T-helper 1 cell treated with Interleukin-12 subunit alpha and Interleukin-12 subunit beta and Interleukin-4 antibody, amounts not matched to agents 30 μg/mL and 1 μg/mL, for 36 hours (primary cell): ENCODE measurements at regions not wholly inside any gene's neighbourhood (a gene's known extent, or its start where the extent isn't known, plus 50 kb on each side); places are given as distances from the start of the nearest gene placed in this dataset.
"Not testable (repeated sequence)": the region's sequence is repeated elsewhere in the genome, so short reads cannot be mapped to it uniquely, and the experiment has no call there.

Source experiments
- H3K27ac Mint-ChIP-seq: one replicate; pipeline ENCODE4 v1.8.0; 2021; ENCODE audit warnings: mild to moderate bottlenecking, mixed read lengths
- H3K27me3 Mint-ChIP-seq: one replicate; pipeline ENCODE4 v1.8.0; 2021; ENCODE audit warnings: low read depth, mixed read lengths
- H3K36me3 Mint-ChIP-seq: one replicate; pipeline ENCODE4 v1.8.0; 2021; ENCODE audit warnings: low read depth, mixed read lengths
- H3K4me1 Mint-ChIP-seq: one replicate; pipeline ENCODE4 v1.8.0; 2021; ENCODE audit warnings: low read depth, mixed read lengths
- H3K4me3 Mint-ChIP-seq: one replicate; pipeline ENCODE4 v1.8.0; 2021; ENCODE audit warnings: mild to moderate bottlenecking, moderate library complexity, mixed read lengths
- H3K9me3 Mint-ChIP-seq: one replicate; pipeline ENCODE4 v1.8.0; 2021; ENCODE audit warnings: mixed read lengths

- Mint-ChIP-seq H3K4me1 (peaks cover 63% of the 10 kb centered on the region), H3K27ac (peak overlapping the region; percentile 94), H3K27me3 (no peaks in the 10 kb centered on the region), H3K36me3 (peaks cover 20% of the 10 kb centered on the region), H3K9me3 (peaks cover 15% of the 10 kb centered on the region), H3K4me3 (peak overlapping the region; percentile 81)
These were observed 298.2 kb upstream of the SATB1 start for GRCh38 chr3:18723206-18723810.

- H3K27me3 Mint-ChIP-seq: no peaks in the 10 kb centered on the region
- peaks cover 21% of the 10 kb centered on the region for H3K36me3 Mint-ChIP-seq
- peaks cover 64% of the 10 kb centered on the region for H3K4me1 Mint-ChIP-seq
- no peak overlapping the region for H3K27ac Mint-ChIP-seq
- H3K9me3 Mint-ChIP-seq: peaks cover 19% of the 10 kb centered on the region
- H3K4me3 Mint-ChIP-seq: no peak overlapping the region
These were observed 295.4 kb upstream of the SATB1 start for GRCh38 chr3:18720543-18720942.

GRCh38 chr3:18717598-18717997 lies 292.5 kb upstream of the SATB1 start:
- H3K36me3 Mint-ChIP-seq: peaks cover 32% of the 10 kb centered on the region
- H3K27me3 Mint-ChIP-seq: no peaks in the 10 kb centered on the region

DNA sequence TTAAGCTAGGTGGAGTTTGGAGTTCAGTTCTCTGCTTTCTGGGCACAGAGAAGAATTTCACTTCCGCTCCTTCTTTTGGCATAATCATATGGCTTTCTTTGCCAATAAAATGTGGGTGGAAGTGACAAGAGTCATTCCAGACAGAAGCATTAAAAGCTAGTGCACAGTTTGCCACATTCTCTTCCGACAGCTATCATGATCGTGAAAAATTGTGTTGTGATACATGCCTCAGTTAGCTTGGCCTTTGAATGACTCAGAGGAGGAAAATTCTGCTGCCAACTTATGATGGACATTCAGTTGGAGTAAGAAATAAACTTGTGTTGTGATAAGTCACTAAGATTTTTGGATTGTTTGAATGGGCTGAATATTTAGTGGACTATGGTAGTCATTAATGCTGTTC lies 291.7 kb upstream of the SATB1 start:
- peaks cover 25% of the 10 kb centered on the region for H3K9me3 Mint-ChIP-seq
- H3K4me1 Mint-ChIP-seq: peaks cover 67% of the 10 kb centered on the region
- peak overlapping the region; percentile 96 for H3K27ac Mint-ChIP-seq
- H3K36me3 Mint-ChIP-seq: peaks cover 32% of the 10 kb centered on the region
- peak overlapping the region; percentile 42 for H3K4me3 Mint-ChIP-seq
- H3K27me3 Mint-ChIP-seq: no peaks in the 10 kb centered on the region

More at GRCh38 chr3:18717598-18717997, 292.5 kb upstream of the SATB1 start:
- Mint-ChIP-seq H3K9me3 (peaks cover 25% of the 10 kb centered on the region), H3K4me3 (peak overlapping the region; percentile 65), H3K27ac (peak overlapping the region; percentile 96), H3K4me1 (peaks cover 60% of the 10 kb centered on the region)

- Mint-ChIP-seq H3K4me3 (peak overlapping the region; percentile 67), H3K36me3 (peaks cover 32% of the 10 kb centered on the region), H3K27me3 (no peaks in the 10 kb centered on the region), H3K9me3 (peaks cover 25% of the 10 kb centered on the region), H3K4me1 (peaks cover 69% of the 10 kb centered on the region), H3K27ac (peak overlapping the region; percentile 96)
These were observed 291.0 kb upstream of the SATB1 start for GRCh38 chr3:18716101-18716500.

DNA sequence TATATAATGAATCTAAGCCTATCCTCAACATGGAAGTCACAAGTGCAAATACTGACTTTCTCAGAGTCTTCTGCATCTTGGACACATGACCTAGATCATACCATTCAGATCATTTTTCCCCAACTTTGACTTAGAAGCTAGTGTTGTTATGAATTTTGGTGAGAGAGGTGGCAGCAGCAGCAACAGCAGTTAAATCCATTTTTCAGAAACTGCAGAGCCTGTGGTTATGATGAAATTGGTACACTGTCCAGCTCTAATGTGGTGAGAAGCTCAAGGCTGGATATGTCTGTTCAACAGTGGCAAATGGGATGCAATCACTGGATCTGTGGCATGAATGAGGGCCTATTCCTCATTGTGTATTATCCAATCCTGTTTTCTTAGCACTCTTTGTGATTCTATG lies 290.1 kb upstream of the SATB1 start:
- peak overlapping the region; percentile 47 for H3K4me3 Mint-ChIP-seq
- peak overlapping the region; percentile 96 for H3K27ac Mint-ChIP-seq
- H3K36me3 Mint-ChIP-seq: peaks cover 30% of the 10 kb centered on the region
- H3K27me3 Mint-ChIP-seq: no peaks in the 10 kb centered on the region
- H3K4me1 Mint-ChIP-seq: peaks cover 69% of the 10 kb centered on the region
- H3K9me3 Mint-ChIP-seq: peaks cover 19% of the 10 kb centered on the region

DNA sequence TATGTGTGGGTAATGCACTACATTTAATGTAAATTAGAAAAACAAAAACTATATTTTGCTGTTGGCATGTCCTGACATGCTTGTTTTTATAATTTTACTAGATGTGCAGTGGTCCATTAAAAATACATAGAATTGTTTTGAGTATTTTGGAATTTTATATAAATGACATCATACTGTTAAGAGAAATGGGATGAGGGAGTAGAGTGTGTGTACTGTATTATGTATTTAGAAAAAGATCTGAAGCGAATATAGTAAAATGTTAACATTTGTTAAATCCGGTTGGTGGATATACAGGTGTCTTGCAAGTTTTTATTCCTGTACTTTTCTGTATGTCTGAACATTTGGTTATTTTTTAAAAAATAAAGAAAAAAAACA lies 288.4 kb upstream of the SATB1 start:
- H3K27ac Mint-ChIP-seq: peak overlapping the region; percentile 97
- H3K9me3 Mint-ChIP-seq: peaks cover 13% of the 10 kb centered on the region
- no peaks in the 10 kb centered on the region for H3K27me3 Mint-ChIP-seq
- H3K4me3 Mint-ChIP-seq: peak overlapping the region; percentile 79
- peaks cover 29% of the 10 kb centered on the region for H3K36me3 Mint-ChIP-seq
- peaks cover 70% of the 10 kb centered on the region for H3K4me1 Mint-ChIP-seq

DNA sequence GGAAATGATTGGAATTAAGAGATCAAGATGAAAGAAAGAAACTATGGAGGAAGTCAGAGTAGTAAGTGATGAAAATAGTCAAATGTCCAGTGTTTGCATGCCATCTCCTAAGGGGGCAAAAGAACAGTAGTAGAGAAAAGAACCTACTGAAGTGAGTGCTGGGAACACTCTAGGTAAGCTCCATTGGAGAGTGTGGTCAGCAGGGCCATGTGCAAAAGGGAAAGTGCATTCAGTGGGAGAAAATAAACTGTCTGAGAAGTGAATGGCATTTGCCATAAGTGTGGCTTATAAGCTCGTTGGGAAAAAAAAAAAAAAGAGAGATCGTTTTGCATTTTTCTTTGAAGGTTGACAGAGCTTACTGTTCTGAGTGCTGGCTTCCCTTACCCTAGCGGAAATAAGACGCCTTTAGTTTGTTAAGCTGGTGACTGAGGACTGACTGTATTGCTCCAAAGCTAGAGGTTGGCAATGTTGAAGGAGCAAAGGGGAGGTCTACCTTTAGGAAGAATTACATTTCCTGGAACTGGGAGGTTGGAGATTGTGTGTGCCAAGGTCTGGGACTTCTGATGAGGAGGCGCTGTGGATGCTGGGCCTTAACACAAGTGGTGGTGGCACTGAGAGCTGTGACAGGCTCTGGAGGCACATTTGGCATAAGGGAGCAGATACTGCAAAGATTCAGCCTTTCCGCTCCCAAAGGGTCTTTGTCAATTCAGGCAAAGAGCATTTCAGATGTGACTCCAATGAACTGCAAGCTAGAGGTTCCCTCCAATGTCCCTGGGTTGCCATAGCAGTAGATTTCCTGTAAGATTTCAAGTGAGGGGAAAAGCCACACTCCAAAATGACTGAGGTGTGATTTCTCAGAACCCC lies 287.8 kb upstream of the SATB1 start:
- H3K36me3 Mint-ChIP-seq: peaks cover 30% of the 10 kb centered on the region
- peak overlapping the region; percentile 79 for H3K4me3 Mint-ChIP-seq
- peaks cover 67% of the 10 kb centered on the region for H3K4me1 Mint-ChIP-seq
- H3K27me3 Mint-ChIP-seq: no peaks in the 10 kb centered on the region
- peak overlapping the region; percentile 97 for H3K27ac Mint-ChIP-seq
- peaks cover 16% of the 10 kb centered on the region for H3K9me3 Mint-ChIP-seq

DNA sequence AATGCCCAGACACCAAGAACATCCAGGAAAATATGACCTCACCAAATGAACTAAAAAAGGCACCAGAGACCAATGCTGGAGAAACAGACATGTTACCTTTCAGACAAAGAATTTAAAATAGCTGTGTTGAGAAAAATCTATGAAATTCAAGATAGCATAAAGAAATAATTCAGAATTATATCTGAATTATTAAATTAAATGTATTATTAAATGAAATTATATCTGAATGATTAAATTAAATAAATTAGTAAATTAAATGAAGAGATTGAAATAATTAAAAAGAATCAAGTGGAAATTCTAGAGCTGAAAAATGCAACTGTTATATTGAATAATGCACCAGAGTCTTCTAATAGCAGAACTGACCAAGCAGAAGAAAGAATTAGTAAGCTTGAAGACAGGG lies 279.2 kb upstream of the SATB1 start:
- peaks cover 49% of the 10 kb centered on the region for H3K9me3 Mint-ChIP-seq
- H3K36me3 Mint-ChIP-seq: peaks cover 51% of the 10 kb centered on the region
- H3K4me3 Mint-ChIP-seq: no peak overlapping the region
- no peak overlapping the region for H3K27ac Mint-ChIP-seq
- H3K27me3 Mint-ChIP-seq: no peaks in the 10 kb centered on the region
- H3K4me1 Mint-ChIP-seq: peaks cover 15% of the 10 kb centered on the region

GRCh38 chr3:18703798-18704197 lies 278.7 kb upstream of the SATB1 start:
- Mint-ChIP-seq H3K27me3 (no peaks in the 10 kb centered on the region), H3K36me3 (peaks cover 53% of the 10 kb centered on the region)

DNA sequence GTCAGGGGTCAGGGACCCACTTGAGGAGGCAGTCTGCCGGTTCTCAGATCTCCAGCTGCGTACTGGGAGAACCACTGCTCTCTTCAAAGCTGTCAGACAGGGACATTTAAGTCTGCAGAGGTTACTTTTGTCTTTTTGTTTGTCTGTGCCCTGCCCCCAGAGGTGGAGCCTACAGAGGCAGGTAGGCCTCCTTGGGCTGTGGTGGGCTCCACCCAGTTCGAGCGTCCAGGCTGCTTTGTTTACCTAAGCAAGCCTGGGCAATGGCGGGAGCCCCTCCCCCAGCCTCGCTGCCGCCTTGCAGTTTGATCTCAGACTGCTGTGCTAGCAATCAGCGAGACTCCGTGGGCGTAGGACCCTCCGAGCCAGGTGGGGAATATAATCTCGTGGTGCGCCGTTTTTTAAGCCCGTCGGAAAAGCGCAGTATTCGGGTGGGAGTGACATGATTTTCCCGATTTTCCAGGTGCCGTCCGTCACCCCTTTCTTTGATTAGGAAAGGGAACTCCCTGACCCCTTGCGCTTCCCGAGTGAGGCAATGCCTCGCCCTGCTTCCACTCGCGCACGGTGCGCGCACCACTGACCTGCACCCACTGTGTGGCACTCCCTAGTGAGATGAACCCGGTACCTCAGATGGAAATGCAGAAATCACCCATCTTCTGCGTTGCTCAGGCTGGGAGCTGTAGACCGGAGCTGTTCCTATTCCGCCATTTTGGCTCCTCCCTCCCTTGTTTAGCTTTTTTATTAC lies 268.6 kb upstream of the SATB1 start:
- H3K9me3 Mint-ChIP-seq: peaks cover 20% of the 10 kb centered on the region
- H3K36me3 Mint-ChIP-seq: peaks cover 19% of the 10 kb centered on the region
- H3K27ac Mint-ChIP-seq, H3K27me3 Mint-ChIP-seq, H3K4me3 Mint-ChIP-seq, H3K4me1 Mint-ChIP-seq: not testable (repeated sequence)

More at GRCh38 chr3:18703798-18704197, 278.7 kb upstream of the SATB1 start:
- Mint-ChIP-seq H3K4me3 (no peak overlapping the region), H3K4me1 (peaks cover 12% of the 10 kb centered on the region), H3K9me3 (peaks cover 51% of the 10 kb centered on the region), H3K27ac (no peak overlapping the region)

DNA sequence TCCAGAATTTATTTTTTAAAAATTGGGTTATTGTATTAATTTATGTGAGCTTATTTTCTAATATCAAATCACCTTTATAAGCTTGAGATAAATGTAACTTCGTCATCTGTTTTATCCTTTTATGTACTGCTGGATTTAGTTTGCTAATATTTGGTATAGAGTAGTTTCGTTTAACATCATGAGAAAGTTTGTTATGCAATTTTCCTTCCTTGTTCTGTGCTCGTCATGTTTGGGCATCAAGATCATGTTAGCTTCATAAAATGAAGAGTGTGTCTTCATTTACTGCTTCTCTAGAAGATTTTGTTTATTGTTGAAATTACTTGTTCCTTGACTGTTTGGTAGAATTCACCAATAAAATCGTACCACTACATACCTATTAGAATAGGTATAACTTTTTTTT lies 262.1 kb upstream of the SATB1 start:
- H3K27ac Mint-ChIP-seq: no peak overlapping the region
- H3K27me3 Mint-ChIP-seq: no peaks in the 10 kb centered on the region
- H3K4me3 Mint-ChIP-seq: no peak overlapping the region
- peaks cover 22% of the 10 kb centered on the region for H3K4me1 Mint-ChIP-seq
- H3K36me3 Mint-ChIP-seq: peaks cover 32% of the 10 kb centered on the region
- H3K9me3 Mint-ChIP-seq: peaks cover 15% of the 10 kb centered on the region

GRCh38 chr3:18683900-18684299 lies 258.8 kb upstream of the SATB1 start:
- H3K27me3 Mint-ChIP-seq: no peaks in the 10 kb centered on the region
- peaks cover 30% of the 10 kb centered on the region for H3K36me3 Mint-ChIP-seq
- H3K9me3 Mint-ChIP-seq: peaks cover 15% of the 10 kb centered on the region
- peaks cover 41% of the 10 kb centered on the region for H3K4me1 Mint-ChIP-seq
- no peak overlapping the region for H3K27ac Mint-ChIP-seq
- no peak overlapping the region for H3K4me3 Mint-ChIP-seq

- H3K9me3 Mint-ChIP-seq: peaks cover 12% of the 10 kb centered on the region
- H3K36me3 Mint-ChIP-seq: peaks cover 35% of the 10 kb centered on the region
- peaks cover 57% of the 10 kb centered on the region for H3K4me1 Mint-ChIP-seq
- H3K4me3 Mint-ChIP-seq: peak overlapping the region; percentile 11
- no peaks in the 10 kb centered on the region for H3K27me3 Mint-ChIP-seq
- peak overlapping the region; percentile 64 for H3K27ac Mint-ChIP-seq
These were observed 256.7 kb upstream of the SATB1 start for GRCh38 chr3:18681818-18682345.
